Prostate gland (tissue), 2 donors: ENCODE measurements at regions not wholly inside any gene's neighbourhood (a gene's known extent, or its start where the extent isn't known, plus 50 kb on each side); places are given as distances from the start of the nearest gene placed in this dataset.

Experiments used
- POLR2A ChIP-seq: fragments of 450-650 bp; IDR thresholded peaks from one replicate; pipeline ENCODE4 v1.6.1; 2016; ENCODE audit warnings: antibody characterized with exemption, mild to moderate bottlenecking
- TF ChIP-seq, protein P1 (sequence below), 4 experiments: fragments of 200-600 bp in 2 of 4; fragments of 450-650 bp in 2 of 4; sonication (generic) in 2 of 4; IDR thresholded peaks; 1 replicate in 3 of 4; 2 replicates in 1 of 4; pipeline ENCODE4 v1.5.1; 2016 to 2019; ENCODE audit warnings: antibody characterized with exemption in 4 of 4, mild to moderate bottlenecking in 2 of 4, moderate library complexity in 2 of 4

DNA sequence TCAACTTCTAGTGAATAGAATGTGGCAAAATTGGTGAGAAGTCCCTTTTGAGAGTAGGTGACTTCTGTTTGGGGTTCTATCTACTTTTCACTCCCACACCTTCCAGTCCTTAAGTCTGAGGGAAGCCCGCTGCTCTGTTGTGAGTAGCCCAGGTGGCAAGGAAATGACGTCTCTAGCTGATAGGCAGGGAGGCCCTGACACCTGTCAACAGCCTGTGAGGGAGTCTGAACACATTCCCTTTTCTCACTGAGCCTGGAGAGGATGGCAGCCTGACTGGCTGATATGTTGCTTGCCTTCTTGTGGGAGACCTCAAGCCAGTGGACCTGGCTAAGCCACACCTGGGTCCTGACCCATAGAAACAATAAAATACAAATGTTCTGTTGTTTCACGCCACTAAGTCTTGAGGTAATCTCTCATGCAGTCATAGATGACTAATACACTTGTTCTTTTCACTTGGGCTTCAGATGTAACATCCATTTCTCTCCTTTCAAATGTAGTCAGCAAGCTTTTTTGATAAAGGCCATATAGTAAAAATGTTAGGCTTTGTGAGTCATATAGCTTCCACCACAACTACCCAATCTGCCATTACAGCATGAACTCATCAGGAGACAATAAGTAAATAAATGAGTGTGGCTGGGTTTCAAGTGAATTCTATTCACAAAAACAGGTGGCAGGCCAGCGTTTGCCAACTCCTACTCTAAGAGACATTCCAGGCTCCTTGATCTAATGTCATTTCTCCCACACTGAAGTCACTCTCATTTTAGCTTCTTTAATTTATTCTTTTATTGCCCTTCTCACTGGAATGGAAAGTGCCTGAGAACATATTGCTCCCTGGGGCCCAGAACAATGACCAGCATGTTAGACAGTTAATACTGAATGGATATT lies 265.1 kb upstream of the MAD2L1 start:
- TF ChIP-seq, protein P1, sequence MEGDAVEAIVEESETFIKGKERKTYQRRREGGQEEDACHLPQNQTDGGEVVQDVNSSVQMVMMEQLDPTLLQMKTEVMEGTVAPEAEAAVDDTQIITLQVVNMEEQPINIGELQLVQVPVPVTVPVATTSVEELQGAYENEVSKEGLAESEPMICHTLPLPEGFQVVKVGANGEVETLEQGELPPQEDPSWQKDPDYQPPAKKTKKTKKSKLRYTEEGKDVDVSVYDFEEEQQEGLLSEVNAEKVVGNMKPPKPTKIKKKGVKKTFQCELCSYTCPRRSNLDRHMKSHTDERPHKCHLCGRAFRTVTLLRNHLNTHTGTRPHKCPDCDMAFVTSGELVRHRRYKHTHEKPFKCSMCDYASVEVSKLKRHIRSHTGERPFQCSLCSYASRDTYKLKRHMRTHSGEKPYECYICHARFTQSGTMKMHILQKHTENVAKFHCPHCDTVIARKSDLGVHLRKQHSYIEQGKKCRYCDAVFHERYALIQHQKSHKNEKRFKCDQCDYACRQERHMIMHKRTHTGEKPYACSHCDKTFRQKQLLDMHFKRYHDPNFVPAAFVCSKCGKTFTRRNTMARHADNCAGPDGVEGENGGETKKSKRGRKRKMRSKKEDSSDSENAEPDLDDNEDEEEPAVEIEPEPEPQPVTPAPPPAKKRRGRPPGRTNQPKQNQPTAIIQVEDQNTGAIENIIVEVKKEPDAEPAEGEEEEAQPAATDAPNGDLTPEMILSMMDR (IDR thresholded peaks at IDR 0.05) = no peak
- TF ChIP-seq POLR2A = no peak
